T-cell (primary cell): ENCODE measurements at regions not wholly inside any gene's neighbourhood (a gene's known extent, or its start where the extent isn't known, plus 50 kb on each side); places are given as distances from the start of the nearest gene placed in this dataset.

Source experiments
- ATAC-seq, 4 experiments: fragments of 200-7000 bp in 3 of 4; fragments of 150-1000 bp in 1 of 4; cut with Tn5 transposase; replicated peaks in 1 of 4; 1 replicate in 3 of 4; 2 replicates in 1 of 4; pipeline ENCODE4 v1.10.0; 2021; ENCODE audit warnings: moderate library complexity in 3 of 4, mild to moderate bottlenecking in 2 of 4, moderate number of reproducible peaks in 1 of 4
- CTCF ChIA-PET, 2 donors: fragments of 300-600 bp; sonication (Branson Sonifier 250); formaldehyde crosslinking; loops; one replicate each; lab custom pipeline; 2022; ENCODE audit warnings: antibody characterized with exemption in 2 of 2; lab: Charles Lee
- POLR2A ChIA-PET, 2 donors: fragments of 300-600 bp; sonication (Branson Sonifier 250); formaldehyde crosslinking; loops; one replicate each; lab custom pipeline; 2022; ENCODE audit warnings: antibody characterized with exemption in 2 of 2; lab: Charles Lee
- DNase-seq, 35 experiments: peaks; one replicate each; pipeline versions ENCODE4 v3.0.0 to v3.0.0-alpha.2; 2013 to 2023
- H3K27ac ChIP-seq: one replicate; pipeline ENCODE4 v1.5.1; 2013; ENCODE audit warnings: low read length
- H3K27me3 ChIP-seq, 2 experiments: replicated peaks in 1 of 2; 1 replicate in 1 of 2; 2 replicates in 1 of 2; pipeline versions ENCODE4 v1.6.1 to v1.7.0; 2013; ENCODE audit warnings: low read length in 1 of 2, mixed read lengths in 1 of 2; ENCODE audit not compliant: control insufficient read depth in 2 of 2, insufficient read depth in 2 of 2; ENCODE audit errors: extremely low read depth in 1 of 2
- H3K36me3 ChIP-seq, 2 donors: 1 replicate in 1 of 2; 2 replicates in 1 of 2; pipeline versions ENCODE4 v1.6.1 to v1.7.0; 2013; ENCODE audit warnings: low read length in 1 of 2; ENCODE audit not compliant: control insufficient read depth in 2 of 2, insufficient read depth in 1 of 2; ENCODE audit errors: extremely low read depth in 1 of 2
- H3K4me1 ChIP-seq, 2 experiments: 1 replicate in 1 of 2; 2 replicates in 1 of 2; pipeline versions ENCODE4 v1.6.1 to v1.7.0; 2013; ENCODE audit warnings: low read length in 2 of 2, mixed read lengths in 1 of 2; ENCODE audit not compliant: insufficient read depth in 2 of 2, control insufficient read depth in 1 of 2; ENCODE audit errors: extremely low read depth in 1 of 2
- H3K4me3 ChIP-seq, 2 donors: 1 replicate in 1 of 2; 2 replicates in 1 of 2; pipeline versions ENCODE4 v1.5.1 to v1.7.0; 2013; ENCODE audit warnings: mild to moderate bottlenecking in 2 of 2, low read length in 1 of 2, moderate library complexity in 1 of 2; ENCODE audit not compliant: control insufficient read depth in 1 of 2; ENCODE audit errors: extremely low read depth in 1 of 2
- H3K9me3 ChIP-seq: 2 replicates; pipeline ENCODE4 v1.7.0; 2013
- H3K27ac Mint-ChIP-seq, 2 donors: one replicate each; pipeline ENCODE4 v1.8.0; 2020 to 2021; ENCODE audit warnings: mild to moderate bottlenecking in 2 of 2, mixed read lengths in 2 of 2
- H3K27me3 Mint-ChIP-seq, 2 donors: one replicate each; pipeline ENCODE4 v1.8.0; 2021 to 2022; ENCODE audit warnings: mixed read lengths in 2 of 2
- H3K36me3 Mint-ChIP-seq: one replicate; pipeline ENCODE4 v1.8.0; 2021; ENCODE audit warnings: mixed read lengths
- H3K4me1 Mint-ChIP-seq, 3 donors: one replicate each; pipeline ENCODE4 v1.8.0; 2020 to 2022; ENCODE audit warnings: mixed read lengths in 3 of 3, mild to moderate bottlenecking in 1 of 3
- H3K4me3 Mint-ChIP-seq, 3 donors: one replicate each; pipeline ENCODE4 v1.8.0; 2020 to 2022; ENCODE audit warnings: mild to moderate bottlenecking in 3 of 3, mixed read lengths in 3 of 3, moderate library complexity in 3 of 3
- H3K9me3 Mint-ChIP-seq, 3 donors: one replicate each; pipeline ENCODE4 v1.8.0; 2020 to 2022; ENCODE audit warnings: mixed read lengths in 3 of 3
- WGBS: methylation state at CpG from one replicate; pipeline ENCODE4 v1.1.5; 2013; ENCODE audit warnings: missing lambda C conversion rate; ENCODE audit not compliant: insufficient coverage; 5-methylcytosine and 5-hydroxymethylcytosine counted together

DNA sequence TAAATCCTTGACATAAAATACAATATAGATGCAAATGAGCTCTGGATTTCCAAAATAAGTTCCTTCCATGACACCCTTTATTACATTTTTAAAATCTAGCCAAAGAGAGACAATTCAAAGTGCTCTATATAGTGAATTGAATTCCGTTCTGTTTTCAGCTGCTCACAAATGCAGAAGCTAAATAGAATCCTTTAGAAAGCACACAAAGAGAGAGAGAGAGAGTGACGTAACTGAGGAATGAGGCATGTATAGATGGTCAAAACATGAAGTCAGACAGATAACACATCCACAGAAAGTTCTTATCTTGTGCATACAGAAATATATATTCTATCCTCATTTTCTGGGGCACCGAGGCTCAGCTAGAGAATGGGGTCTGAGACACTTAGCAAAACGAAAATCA lies 344.7 kb upstream of the NETO1 start:
- H3K36me3 ChIP-seq: no peaks in the 10 kb centered on the region
- ATAC-seq (no peak), DNase-seq (no peak)
- Mint-ChIP-seq H3K4me1 (no peaks in the 10 kb centered on the region), H3K9me3 (peaks cover 2 to 11% (median 6%) of the 10 kb centered on the region in 3 donors), H3K4me3 (no peak overlapping the region), H3K36me3 (no peaks in the 10 kb centered on the region), H3K27ac (no peak overlapping the region), H3K27me3 (no peaks in the 10 kb centered on the region)
- no peak overlapping the region for H3K4me3 ChIP-seq
- H3K27ac ChIP-seq: no peak overlapping the region
- WGBS: no CpG with 5 or more reads among the region's 4 CpGs
- ChIA-PET POLR2A (no interaction called here), CTCF (no interaction called here)
- H3K27me3 ChIP-seq: no peaks in the 10 kb centered on the region
- H3K4me1 ChIP-seq: no peaks in the 10 kb centered on the region
- no peaks in the 10 kb centered on the region for H3K9me3 ChIP-seq

DNA sequence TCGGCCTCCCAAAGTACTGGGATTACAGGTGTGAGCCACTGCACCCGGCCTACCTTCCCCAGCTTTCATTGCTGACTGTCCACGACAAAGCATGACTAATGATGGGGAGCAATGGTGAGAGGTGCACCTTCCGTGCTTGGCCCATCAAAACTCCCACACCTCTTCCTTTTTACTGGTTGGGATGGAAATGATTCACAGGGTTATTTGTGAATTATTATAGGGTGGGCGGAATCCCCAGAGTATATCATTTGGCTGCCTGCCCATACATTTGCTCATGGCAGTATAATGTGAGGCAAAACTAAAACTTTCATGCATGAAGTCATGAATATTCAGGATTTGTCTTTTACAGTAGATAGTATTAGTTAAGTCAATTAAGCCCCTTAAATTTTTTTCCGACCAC lies 334.2 kb upstream of the NETO1 start:
- no peaks in the 10 kb centered on the region for H3K36me3 ChIP-seq
- Mint-ChIP-seq H3K27ac (no peak overlapping the region), H3K9me3 (peaks cover 0 to 2% (median 0%) of the 10 kb centered on the region in 3 donors), H3K4me1 (no peaks in the 10 kb centered on the region), H3K36me3 (no peaks in the 10 kb centered on the region), H3K27me3 (no peaks in the 10 kb centered on the region), H3K4me3 (no peak overlapping the region)
- WGBS: no CpG with 5 or more reads among the region's 6 CpGs
- H3K9me3 ChIP-seq: no peaks in the 10 kb centered on the region
- CTCF ChIA-PET: no interaction called here
- ATAC-seq: no peak
- POLR2A ChIA-PET: no interaction called here
- no peaks in the 10 kb centered on the region for H3K4me1 ChIP-seq
- H3K27ac ChIP-seq: no peak overlapping the region
- no peak overlapping the region for H3K4me3 ChIP-seq
- H3K27me3 ChIP-seq: no peaks in the 10 kb centered on the region
- no peak for DNase-seq

DNA sequence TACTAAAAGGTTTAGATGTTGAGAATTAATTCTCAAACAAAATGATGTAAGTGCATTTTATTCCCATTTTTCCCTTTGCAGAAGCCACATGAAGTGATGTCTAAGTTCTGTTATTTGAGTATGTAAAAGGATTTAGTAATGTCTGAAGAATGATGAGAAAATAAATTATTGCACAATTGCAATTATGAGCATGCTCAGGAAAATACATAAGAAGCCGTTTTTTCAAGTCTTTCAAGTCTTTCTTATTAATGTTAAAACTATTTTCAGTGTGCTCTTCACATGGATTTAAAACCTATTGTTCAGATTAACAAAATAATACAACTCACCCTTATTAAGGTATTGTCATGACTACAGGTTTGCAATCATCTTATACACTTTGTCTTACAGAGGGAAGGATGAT lies 331.4 kb upstream of the NETO1 start:
- WGBS: no CpG with 5 or more reads among the region's 1 CpG
- Histone ChIP-seq H3K4me1 (no peaks in the 10 kb centered on the region), H3K4me3 (no peak overlapping the region), H3K27ac (no peak overlapping the region), H3K9me3 (no peaks in the 10 kb centered on the region), H3K36me3 (no peaks in the 10 kb centered on the region), H3K27me3 (no peaks in the 10 kb centered on the region)
- H3K4me3 Mint-ChIP-seq: no peak overlapping the region
- DNase-seq: no peak
- no peak overlapping the region for H3K27ac Mint-ChIP-seq
- H3K36me3 Mint-ChIP-seq: no peaks in the 10 kb centered on the region
- POLR2A ChIA-PET: no interaction called here
- CTCF ChIA-PET: no interaction called here
- ATAC-seq: no peak
- no peaks in the 10 kb centered on the region for H3K27me3 Mint-ChIP-seq
- H3K4me1 Mint-ChIP-seq: no peaks in the 10 kb centered on the region
- peaks cover 0 to 2% (median 0%) of the 10 kb centered on the region in 3 donors for H3K9me3 Mint-ChIP-seq

DNA sequence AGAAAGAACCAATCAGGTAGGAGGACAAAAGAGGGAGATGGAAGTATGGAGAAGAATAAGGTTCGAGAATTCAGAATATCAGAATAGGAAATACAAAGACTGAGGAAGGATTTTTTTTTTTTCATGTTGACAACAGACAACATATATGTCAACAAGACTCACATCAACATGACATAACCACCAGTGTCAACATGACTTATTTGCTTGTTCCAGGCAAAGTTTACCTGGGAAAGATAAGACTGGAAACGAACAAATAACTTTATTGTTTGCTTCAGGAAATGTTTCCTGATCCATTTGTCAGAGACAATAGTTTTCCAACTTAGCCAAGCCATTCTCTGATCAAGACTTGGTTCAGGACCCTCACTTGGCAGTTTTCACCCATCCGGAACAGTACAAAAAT lies 321.9 kb upstream of the NETO1 start:
- Mint-ChIP-seq H3K27me3 (no peaks in the 10 kb centered on the region), H3K36me3 (no peaks in the 10 kb centered on the region), H3K27ac (no peak overlapping the region), H3K4me3 (no peak overlapping the region), H3K9me3 (peaks cover 10 to 18% (median 11%) of the 10 kb centered on the region in 3 donors), H3K4me1 (no peaks in the 10 kb centered on the region)
- 68% methylated on average over 2 of the region's 3 CpGs for WGBS
- Histone ChIP-seq H3K36me3 (no peaks in the 10 kb centered on the region), H3K4me1 (no peaks in the 10 kb centered on the region), H3K9me3 (no peaks in the 10 kb centered on the region), H3K27ac (no peak overlapping the region), H3K4me3 (no peak overlapping the region), H3K27me3 (no peaks in the 10 kb centered on the region)
- DNase-seq: no peak
- ATAC-seq: no peak
- ChIA-PET POLR2A (no interaction called here), CTCF (no interaction called here)

DNA sequence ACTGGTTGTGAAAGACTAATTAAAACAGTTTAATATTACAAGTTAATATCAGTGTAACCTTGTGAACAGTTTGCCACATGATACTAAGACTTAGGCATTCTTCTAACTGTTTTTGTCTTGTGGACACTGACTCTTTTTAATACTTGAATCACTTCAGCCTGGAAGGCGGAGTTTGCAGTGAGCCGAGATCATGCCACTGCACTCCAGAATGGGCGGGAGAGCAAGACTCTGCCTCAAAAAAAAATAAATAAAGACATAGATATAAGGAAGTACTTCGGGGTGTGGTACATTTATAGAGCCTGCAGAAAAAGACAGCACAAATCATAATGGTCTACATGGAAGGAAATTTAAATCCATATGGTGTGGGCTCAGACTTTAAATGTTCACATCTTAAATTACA lies 300.4 kb upstream of the NETO1 start:
- POLR2A ChIA-PET: no interaction called here
- no peak for ATAC-seq
- no peak overlapping the region for H3K27ac Mint-ChIP-seq

DNA sequence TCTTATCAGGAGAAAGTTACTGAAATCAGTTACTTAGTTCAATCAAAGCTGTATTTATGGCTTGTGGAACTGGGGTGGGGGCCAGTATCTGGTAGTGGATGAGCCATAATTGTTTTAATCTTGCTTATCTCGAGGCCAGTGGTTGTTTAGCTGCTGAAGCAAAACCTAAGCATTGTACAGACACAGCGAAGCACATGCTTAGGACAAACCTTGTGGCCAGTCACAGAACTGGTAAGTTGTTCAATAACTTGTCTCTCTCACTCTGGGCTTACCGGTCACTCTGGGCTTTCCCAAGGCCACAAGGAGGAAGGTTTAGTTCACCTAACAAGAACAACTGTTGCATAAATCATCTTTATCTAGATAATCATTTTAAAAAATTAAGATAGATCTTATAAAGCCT lies 296.6 kb upstream of the NETO1 start:
- no peaks in the 10 kb centered on the region for H3K27me3 Mint-ChIP-seq
- 58% methylated on average over 2 of the region's 3 CpGs for WGBS

More for the DNA sequence above, 300.4 kb upstream of the NETO1 start:
- no peaks in the 10 kb centered on the region for H3K36me3 Mint-ChIP-seq
- H3K4me1 Mint-ChIP-seq: no peaks in the 10 kb centered on the region
- no peaks in the 10 kb centered on the region for H3K36me3 ChIP-seq
- H3K27ac ChIP-seq: no peak overlapping the region
- peaks cover 9 to 11% (median 10%) of the 10 kb centered on the region in 3 donors for H3K9me3 Mint-ChIP-seq
- H3K9me3 ChIP-seq: no peaks in the 10 kb centered on the region
- H3K27me3 Mint-ChIP-seq: no peaks in the 10 kb centered on the region
- H3K4me3 Mint-ChIP-seq: no peak overlapping the region
- no peak overlapping the region for H3K4me3 ChIP-seq
- H3K4me1 ChIP-seq: no peaks in the 10 kb centered on the region
- no peaks in the 10 kb centered on the region for H3K27me3 ChIP-seq
- DNase-seq: no peak
- CTCF ChIA-PET: no interaction called here
- WGBS: no CpG with 5 or more reads among the region's 4 CpGs

DNA sequence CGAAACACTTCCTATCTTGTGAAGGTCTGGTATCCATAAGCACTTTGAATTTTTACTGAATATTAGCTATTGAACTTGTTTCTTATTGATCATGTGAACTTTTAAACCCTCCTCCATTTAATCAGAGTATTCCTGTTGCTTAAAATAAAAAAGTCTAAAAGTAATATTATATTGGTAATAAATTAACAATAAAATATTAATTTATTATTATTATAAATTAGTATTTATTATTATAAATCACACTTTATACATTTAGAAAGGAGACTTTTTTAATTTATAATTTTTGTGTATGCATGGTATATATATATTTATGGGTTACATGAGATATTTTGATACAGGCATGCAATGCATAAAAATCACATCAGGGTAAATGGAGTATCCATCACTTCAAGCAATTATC lies 295.4 kb upstream of the NETO1 start:
- no peaks in the 10 kb centered on the region for H3K36me3 Mint-ChIP-seq
- no peak for DNase-seq
- H3K4me3 Mint-ChIP-seq: no peak overlapping the region
- no peaks in the 10 kb centered on the region for H3K36me3 ChIP-seq
- no peaks in the 10 kb centered on the region for H3K27me3 ChIP-seq
- H3K4me1 ChIP-seq: no peaks in the 10 kb centered on the region
- no peaks in the 10 kb centered on the region for H3K4me1 Mint-ChIP-seq
- H3K9me3 Mint-ChIP-seq: peaks cover 0 to 12% (median 4%) of the 10 kb centered on the region in 3 donors
- no peaks in the 10 kb centered on the region for H3K9me3 ChIP-seq
- H3K27me3 Mint-ChIP-seq: no peaks in the 10 kb centered on the region
- no peak overlapping the region for H3K27ac ChIP-seq
- no CpG with 5 or more reads among the region's 1 CpG for WGBS
- POLR2A ChIA-PET: no interaction called here
- H3K27ac Mint-ChIP-seq: no peak overlapping the region
- CTCF ChIA-PET: no interaction called here
- no peak for ATAC-seq
- no peak overlapping the region for H3K4me3 ChIP-seq

More for the DNA sequence above, 296.6 kb upstream of the NETO1 start:
- Histone ChIP-seq H3K27me3 (no peaks in the 10 kb centered on the region), H3K4me1 (no peaks in the 10 kb centered on the region), H3K4me3 (no peak overlapping the region), H3K36me3 (no peaks in the 10 kb centered on the region), H3K9me3 (no peaks in the 10 kb centered on the region), H3K27ac (no peak overlapping the region)
- ATAC-seq: no peak
- H3K27ac Mint-ChIP-seq: no peak overlapping the region
- POLR2A ChIA-PET: no interaction called here
- H3K4me1 Mint-ChIP-seq: no peaks in the 10 kb centered on the region
- CTCF ChIA-PET: no interaction called here
- DNase-seq: no peak
- no peaks in the 10 kb centered on the region for H3K36me3 Mint-ChIP-seq
- peaks cover 0 to 10% (median 4%) of the 10 kb centered on the region in 3 donors for H3K9me3 Mint-ChIP-seq
- H3K4me3 Mint-ChIP-seq: no peak overlapping the region
